HG02763 (cell line): ENCODE measurements at regions not wholly inside any gene's neighbourhood (a gene's known extent, or its start where the extent isn't known, plus 50 kb on each side); places are given as distances from the start of the nearest gene placed in this dataset.

ENCODE experiments used
- ATAC-seq: cut with Tn5 transposase; IDR thresholded peaks from one replicate; pipeline ENCODE4 v1.9.1; 2021; ENCODE audit warnings: mild to moderate bottlenecking, moderate library complexity; ENCODE audit not compliant: unreplicated experiment

DNA sequence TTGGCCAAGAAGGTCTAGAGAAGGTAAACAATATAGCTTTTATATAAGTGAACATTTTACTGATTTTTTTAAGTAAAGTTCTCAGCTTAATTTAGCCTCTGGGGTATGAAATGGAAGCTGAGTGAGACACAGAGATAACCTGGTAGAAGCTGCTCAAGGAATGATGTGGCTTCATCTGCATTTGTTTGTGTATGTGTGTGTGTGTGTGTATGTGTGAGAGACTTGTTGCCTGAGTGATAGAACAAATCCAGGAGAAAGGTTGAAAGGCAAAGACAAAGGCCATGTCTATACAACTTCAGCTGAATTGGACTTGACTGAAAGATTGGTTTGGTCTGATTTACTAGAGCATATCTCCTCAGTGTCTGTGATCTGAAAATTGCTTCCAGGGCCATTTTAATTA, 63.6 kb downstream of the PCDH7 start:
- no peak for ATAC-seq

DNA sequence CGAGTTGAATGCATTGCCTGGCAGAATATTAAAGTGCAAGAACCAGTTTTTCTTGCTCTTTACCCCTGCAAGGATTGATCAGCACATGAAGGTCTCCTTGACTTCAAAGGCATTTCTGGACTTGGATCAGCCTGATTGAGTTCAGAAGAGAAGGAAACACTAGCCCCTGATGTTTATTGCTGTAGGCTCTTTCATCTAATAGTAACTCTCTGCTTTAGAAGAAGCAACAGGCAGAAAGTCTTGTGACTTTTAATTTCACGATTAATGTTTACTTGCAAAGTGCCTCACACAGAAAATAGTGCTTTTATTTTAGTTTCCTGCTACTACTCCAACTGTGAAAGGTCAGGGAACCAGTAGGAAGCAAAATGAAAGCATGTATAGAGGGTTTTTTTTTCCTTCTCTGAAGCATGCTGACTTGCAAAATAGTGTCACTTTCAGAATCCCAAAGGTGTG, 69.1 kb downstream of the PCDH7 start:
- ATAC-seq, result no peak

DNA sequence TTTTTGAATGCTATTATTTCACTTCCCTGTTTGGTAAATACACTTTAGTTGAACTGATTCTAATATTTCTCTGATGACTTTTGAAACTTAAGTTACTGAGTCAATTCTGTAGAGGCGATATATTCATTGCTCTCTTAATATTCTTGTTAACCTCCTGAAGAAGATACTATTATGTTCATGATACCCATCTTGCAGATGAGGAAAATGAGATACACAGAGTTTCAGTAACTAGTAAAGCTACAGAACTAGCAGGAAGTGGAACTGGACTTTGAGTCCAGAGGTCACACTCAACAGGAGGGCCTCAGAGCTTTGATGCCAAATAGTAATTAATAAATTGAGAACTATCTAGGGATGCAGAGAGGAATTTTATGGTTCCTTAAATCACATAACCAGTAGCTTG, 70.0 kb downstream of the PCDH7 start:
- ATAC-seq, result no peak

DNA sequence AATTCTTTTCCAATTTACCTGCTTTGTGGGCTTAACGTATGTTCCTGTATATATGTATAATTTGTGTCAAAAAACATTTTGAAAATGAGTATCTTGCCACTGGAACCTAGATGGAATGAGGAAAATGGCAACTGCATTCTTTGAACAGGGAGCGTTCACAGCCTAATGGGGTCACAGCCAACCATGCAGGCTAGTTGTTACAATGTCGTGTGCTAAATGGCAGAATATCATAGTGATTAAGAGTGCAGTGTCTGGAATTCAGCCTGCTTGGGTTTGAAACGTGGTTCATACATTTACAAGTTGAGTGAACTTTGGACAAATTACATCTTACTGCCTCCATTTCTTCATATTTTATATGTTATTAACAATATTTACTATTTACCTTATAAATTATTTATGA, 70.8 kb downstream of the PCDH7 start:
- ATAC-seq, result no peak

DNA sequence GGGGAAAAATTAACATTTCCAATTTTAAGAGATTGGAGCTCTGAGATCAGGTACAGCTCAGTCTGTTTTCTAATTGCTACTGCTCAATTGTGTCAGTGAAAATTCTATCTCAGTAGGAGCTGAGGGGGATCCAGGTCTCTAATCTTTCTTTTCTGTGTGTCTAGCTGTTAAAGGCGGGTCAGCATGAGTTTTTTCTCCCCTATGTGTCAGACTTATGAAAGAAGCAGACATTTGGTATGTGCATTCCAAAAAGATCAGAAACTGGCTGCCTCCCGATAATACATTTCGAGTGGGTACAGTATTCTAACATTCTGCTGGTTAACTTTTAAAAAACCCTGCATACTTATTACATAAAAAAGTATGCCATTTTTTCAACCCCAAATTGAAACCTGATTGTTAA, 72.4 kb downstream of the PCDH7 start:
- ATAC-seq, result no peak

DNA sequence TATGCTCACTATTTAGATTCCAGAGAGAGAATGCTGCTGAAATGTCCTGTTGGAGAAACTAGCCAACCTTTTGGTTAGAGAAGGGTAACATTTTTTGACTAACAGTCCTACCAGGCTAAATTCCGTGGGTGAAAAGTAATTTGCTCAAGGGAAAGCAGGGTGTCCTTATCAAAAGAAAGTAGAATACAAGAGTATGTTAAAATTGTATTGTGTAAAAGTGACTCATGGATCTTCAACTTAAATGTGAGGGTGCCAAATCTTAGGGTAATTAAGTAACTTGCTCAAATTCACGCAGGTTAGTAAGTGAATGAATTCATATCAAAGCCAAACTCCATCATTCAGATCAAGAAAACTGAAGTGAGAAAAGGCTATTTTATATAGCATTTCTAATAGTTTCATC, 81.7 kb downstream of the PCDH7 start:
- ATAC-seq, result no peak

DNA sequence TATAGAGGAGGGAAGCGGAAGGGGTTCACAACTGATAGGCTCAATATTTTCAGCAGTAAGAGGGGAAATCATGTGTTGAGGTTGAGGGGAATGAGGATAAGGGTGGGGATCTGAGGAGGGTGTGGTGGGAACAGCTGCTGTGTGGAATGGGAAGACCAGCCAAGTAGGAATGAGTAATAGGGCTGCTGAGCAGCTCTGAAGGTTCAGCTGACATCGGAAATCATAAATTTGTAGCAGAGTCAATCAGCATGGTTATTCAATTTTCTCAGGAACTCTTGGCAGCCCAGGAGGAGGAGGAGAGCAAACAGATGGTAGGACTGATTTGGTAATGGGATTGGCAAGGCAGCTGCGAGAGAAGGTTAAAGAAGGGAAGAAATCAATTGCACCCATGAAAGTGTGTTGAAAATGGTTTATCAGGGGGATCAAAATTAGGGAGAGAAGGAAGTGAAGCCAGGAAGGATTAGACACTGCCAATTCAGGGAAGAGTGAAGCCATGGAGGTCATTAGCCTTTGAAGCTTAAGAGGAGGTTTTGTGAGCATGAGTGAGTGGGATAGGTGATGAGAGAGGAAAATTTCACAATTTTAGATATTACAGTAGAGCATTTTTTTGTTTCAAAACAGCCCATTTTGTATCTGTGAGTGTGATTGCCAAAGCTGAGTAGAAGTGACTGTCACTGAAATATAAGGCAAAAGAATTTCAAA, 82.6 kb downstream of the PCDH7 start:
- no peak for ATAC-seq

DNA sequence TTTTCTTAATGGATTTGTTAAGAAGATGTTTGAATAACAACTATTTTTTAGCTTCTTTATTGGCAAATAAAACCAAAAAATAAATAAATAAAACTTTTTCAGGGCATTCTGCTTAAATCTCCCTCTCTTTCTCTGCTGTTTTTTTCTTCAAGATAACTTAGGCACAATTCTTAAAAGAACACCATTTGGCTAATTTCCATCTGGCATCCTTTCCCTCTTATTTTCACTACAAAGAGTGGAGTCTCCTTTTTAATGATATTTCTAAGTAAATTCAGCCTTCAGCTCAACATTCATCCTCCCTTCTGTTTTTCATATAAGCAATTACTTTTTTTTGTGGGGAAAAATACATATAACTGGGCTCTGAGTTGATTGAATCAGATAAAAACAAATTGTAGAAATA, 88.1 kb downstream of the PCDH7 start:
- no peak for ATAC-seq

DNA sequence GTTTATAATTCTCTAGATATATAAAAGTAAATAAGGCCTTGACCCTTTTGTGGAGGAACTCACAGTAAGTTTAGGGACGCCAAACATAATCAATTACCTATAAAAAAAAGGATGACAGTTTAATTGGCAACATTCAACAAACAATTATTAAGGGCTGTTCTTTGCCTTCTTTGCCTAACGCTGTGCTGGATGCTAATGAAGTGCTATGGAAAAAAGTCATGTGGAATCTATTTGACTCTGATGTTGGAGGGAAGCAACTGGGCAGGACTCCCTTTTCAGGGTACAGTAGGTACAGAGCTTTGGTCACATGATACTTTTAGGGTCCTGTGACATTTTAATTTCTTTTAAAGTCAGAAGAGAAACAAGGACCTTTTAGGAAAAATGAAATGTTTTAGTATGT, 91.1 kb downstream of the PCDH7 start:
- ATAC-seq, result no peak

DNA sequence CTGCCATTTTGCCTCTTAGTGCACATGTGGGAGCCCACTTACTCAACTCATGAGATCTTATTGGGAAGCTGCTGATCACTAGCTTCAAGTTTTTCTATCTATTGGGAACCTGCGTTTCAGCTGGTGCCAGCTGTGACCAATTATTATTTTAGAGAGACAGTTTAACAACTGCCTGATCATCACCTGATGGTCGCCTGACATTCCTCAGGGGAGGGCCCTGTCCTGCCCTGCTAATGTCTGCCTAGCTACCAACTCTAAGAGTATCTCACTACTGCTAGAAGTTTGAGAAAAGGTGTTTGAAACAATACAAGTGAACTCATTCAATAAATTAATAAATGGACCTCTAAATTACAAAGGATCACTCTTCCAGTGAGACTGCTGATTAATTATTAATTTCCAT, 95.5 kb downstream of the PCDH7 start:
- ATAC-seq, result no peak

DNA sequence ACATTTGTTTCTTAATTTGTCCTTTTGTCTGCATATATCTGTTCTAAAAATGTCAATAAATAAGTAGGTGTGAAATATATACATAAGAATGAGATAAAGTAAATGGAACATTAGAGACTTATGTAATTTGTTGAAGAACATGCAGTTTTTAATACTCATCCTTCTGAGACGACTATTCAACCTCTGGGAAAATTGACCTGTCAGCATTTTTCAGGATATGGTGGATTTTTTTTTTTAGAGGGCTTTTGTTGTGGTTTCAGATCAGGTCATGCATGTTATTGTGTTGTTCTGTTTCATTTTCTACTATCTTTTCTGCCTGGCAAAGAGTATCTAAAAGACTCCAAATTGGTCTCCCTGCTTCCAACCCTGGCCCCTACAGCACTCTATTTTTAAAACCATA, 97.3 kb downstream of the PCDH7 start:
- no peak for ATAC-seq

DNA sequence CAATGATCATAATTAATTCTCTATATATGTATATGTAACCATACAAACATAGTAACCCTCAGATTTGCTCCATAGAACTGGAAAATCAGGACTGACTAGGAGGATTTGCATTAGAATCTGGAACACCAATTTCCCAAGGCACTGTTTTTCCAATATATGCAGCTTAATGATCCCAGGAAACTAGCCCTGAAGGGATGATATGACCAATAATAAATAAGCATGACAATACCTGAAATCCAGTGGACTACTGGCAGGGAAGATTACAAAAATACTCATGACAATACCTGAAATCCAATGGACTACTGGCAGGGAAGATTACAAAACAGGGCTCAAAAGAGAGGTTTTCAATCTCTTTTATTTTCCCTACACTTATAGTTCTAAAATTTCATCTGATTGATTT, 98.4 kb downstream of the PCDH7 start:
- no peak for ATAC-seq

DNA sequence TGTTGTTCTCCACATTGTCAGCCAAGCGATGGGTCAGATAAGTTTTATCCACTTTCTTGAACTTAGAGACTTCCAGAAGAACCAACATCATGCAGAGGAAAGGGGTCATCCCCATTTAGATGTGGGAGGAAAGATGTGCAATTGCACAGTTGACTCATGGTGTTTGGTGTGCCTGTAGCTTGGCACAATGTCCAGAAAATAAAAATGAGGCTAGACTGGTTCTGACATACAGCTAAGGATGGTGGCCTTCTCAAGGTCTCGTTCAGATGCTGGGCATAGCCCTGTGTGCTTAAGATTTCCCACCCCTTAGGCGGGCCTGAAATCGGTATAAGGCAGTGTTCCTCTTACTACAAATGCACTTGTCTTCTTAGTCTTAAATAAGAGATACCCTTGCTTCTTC, 101.1 kb downstream of the PCDH7 start:
- ATAC-seq, result no peak

DNA sequence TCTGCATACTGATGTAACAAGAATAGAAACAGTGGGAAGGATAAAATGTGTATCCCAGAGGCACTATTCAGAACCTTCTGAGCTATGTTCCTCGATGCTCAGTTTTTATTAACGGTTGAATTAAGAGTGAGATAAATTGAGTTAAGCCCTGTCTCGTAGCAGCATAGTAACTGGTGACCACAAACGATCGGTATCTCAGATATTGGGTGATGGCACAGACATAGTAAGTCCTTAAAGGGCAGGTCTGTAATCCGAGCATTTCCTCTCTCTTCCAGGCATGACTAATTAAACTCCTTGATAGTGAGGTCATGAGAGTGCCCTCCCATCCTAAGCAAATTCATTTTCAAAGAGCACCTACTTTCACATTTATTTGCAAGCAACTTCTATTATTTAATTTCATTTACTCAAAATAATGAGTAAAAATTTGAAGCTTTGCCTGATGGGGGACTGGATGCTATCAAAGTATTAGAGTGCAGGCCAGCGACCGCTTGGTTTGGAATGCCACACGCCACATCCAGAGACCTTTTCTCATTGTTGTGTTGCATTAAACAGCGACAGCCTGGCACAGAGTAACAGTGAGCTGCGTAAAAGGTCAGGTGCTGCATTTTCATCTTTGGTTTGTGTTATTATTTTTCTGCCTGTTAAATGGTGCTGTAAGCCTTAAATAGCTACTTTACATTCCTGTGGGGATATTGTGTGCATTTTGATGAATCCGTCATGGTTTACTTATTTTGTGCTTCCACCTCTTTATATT, 101.9 kb downstream of the PCDH7 start:
- no peak for ATAC-seq

DNA sequence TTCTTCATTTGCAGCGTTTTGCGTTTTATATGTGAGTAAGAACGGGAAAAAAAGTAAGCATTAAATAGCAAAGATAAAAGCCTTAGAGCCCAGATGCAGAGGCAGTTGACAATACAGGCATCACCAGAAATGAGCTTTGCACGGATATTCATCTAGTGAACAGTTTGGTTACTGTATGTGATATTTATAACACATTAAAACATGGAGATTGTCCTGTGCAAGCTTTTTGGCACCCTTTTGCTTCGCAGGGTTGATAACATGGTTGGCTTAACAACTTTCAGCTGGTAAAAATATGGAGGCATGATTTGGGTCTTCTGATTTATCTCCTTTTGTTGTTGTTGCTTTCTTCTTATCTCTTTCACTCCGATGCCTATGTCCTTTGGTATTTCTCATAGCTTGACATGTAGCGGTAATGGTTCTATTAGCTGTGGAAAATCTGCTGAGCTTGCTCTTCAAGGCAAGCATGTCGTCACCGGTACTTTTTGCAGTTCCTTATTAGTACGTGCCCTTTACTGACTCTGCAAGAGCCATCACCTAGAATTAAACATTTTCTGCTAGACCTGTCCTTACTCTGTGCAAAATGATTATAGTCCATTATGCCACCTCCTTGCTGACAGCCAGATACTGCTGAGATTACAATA, 102.9 kb downstream of the PCDH7 start:
- no peak for ATAC-seq

DNA sequence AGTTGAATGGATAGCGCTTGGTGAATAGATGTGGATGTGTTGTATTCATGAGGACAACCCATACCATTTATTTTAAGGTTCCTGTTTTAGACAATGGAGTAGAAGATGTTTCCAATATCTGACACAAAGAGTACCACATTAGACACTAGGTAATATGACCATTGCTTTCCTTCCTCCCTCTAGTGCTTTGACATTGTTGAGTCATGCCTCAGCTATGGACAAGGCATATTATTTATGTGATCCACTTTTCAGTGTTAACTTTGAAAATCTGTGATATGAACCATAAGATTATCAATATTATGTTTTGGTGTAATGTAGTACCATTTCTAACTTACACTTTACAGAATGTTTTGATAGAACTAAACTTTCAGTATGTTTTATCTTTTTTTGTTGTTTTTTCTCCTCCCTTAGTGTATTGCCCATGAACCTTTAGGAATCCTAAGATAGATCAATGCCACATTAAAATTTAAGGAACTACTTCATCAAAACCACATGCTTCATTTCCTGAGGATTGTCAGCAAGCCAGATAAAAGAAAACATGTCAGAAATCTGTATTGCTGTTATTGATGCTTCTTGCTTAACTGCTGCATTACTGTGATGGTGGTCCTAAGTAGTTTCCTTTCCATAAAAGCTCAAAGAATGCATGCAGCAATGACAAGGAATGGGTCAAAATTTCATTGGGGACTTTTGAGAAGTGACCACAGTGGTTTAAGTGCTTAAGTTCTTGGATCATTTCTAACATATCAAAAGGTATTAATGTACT, 105.0 kb downstream of the PCDH7 start:
- ATAC-seq, result no peak

DNA sequence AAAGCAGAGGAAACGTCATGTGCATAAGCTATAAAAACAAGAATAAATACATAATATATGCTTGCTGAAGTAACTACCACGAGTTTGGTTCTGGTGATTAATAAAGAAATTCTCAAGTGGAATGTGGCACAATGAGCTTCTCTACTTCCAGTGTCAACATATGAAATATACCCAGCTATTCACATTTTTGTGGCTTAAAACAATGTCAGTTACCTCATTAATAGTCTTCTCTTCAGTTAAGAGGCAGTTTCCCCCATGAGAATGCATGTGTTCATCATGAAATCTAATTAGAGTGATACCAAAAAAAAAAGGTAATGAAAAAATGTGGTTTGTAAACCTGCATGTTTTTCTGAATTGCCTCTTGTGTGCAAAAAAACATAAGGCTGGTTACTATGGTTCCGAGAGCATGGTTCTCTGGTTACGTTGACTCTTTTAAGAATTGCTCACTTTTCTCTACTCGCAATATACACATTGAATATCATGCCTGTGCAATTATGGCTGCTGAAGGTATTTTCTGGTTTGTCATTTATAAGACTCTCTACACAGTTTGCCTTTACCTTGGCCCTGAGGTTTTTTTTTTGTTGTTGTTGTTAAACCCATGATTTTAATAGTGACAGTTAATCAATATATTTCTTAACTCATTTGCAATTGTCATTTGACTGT, 108.2 kb downstream of the PCDH7 start:
- no peak for ATAC-seq

DNA sequence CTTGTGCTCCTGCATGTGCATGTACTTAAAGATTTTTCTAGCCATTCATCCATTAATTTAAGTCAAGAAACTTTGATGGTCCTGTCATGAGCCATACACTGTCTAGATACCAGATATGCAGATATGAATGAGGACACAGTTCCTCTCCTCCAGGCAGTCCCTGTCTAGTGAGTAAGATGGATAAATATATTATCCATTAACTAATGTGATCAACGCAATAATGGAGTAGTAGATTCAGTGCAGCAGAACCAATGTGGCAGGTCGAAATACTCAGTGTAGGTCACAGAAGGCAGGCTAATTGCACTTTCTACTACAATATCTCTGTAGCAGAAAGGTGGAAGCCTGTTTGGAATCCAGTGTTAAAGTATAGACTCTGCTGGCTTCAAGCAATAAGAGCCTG, 112.5 kb downstream of the PCDH7 start:
- no peak for ATAC-seq

DNA sequence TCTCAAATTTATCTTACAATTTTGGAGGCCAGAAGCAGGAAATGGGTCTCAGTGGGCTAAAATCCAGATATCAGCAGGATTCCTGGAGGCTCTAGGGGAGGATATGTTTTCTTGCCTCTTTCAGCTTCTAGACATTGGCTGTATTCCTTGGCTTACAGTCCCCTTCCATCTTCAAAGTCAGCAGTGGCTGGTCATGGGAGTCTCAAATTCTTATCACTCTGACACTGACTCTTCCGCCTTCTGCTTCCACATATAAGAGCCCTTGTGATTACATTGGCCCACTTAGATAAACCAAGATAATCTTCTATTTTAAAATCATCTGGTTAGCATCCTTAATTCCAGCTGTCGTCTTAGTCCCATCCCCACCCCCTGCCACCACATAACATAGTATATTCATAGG, 113.0 kb downstream of the PCDH7 start:
- no peak for ATAC-seq

DNA sequence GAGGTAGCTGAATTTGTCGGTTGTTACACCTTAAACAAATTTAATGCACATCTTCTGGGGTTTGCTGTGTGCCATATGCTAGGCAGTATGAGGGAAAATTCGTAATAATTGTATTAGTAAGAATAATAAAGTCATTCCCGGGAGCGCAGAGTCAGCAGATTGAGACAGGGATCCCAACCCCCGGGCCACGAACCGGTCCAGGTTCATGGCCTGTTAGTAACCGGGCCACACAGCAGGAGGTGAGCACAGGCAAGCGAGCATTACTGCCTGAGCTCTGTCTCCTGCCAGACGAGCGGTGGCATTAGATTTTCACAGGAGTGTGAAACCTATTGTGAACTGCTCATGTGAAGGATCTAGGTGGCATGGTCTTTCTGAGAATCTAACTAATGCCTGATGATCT, 114.9 kb downstream of the PCDH7 start:
- no peak for ATAC-seq

DNA sequence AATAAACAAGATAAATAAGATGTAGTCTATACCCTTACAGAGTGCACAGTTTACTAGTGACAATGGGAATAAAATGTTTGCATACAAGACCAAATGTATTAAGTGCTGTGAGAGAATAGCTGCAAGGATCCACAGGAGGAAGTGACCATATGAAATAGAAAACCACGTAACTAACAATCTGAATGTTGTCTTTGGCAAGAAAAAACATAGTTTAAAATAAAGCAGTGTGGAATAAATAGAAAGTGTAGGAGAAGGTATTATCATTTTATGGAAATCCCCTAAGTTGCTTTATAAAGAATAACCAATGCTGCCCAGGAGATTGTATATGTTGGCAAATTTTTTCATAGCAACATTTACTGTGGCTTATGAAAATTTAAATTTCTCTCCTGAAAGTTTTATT, 116.1 kb downstream of the PCDH7 start:
- no peak for ATAC-seq
